C4-2B (cell line): ENCODE measurements at regions not wholly inside any gene's neighbourhood (a gene's known extent, or its start where the extent isn't known, plus 50 kb on each side); places are given as distances from the start of the nearest gene placed in this dataset.

Source experiments
- ZFX ChIP-seq: fragments of 450-650 bp; IDR thresholded peaks from 2 replicates; pipeline ENCODE4 v1.6.1; 2017
- TF ChIP-seq, protein P1 (sequence below): fragments of 450-650 bp; conservative IDR thresholded peaks from 2 replicates; pipeline ENCODE4 v1.5.1; 2017; ENCODE audit warnings: mild to moderate bottlenecking

DNA sequence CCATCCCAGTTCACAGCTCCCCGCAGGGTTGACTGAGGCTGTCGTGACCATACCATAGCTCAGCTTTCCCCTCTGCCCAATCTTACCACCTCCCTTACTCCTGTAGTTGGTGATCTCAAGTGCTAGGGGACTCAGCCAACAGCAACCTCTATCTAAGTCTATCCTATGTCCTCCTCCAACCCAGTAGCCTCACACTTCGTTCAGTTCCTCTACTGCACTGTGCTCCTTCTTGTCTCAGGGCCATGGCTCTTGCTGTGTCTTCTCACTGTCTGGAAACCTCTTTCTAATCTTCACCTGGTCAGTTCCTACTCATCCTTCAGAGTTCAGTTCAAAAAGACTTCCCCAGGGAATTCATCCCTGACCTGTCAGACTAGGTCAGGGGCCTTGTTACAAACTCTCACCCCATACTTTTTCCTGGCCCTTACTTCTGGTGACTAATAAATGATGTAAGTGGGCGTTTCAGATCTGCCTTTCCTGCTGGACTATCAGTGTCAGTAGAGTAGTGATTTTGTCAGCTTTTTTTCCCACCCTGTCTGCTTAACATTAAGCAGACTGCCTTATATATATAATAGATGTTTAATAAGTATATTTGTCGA lies 53.6 kb upstream of the NR3C1 start:
- TF ChIP-seq, protein P1, sequence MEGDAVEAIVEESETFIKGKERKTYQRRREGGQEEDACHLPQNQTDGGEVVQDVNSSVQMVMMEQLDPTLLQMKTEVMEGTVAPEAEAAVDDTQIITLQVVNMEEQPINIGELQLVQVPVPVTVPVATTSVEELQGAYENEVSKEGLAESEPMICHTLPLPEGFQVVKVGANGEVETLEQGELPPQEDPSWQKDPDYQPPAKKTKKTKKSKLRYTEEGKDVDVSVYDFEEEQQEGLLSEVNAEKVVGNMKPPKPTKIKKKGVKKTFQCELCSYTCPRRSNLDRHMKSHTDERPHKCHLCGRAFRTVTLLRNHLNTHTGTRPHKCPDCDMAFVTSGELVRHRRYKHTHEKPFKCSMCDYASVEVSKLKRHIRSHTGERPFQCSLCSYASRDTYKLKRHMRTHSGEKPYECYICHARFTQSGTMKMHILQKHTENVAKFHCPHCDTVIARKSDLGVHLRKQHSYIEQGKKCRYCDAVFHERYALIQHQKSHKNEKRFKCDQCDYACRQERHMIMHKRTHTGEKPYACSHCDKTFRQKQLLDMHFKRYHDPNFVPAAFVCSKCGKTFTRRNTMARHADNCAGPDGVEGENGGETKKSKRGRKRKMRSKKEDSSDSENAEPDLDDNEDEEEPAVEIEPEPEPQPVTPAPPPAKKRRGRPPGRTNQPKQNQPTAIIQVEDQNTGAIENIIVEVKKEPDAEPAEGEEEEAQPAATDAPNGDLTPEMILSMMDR = no peak
- no peak for TF ChIP-seq ZFX
